Esophagus muscularis mucosa (tissue), 4 donors: ENCODE measurements at regions not wholly inside any gene's neighbourhood (a gene's known extent, or its start where the extent isn't known, plus 50 kb on each side); places are given as distances from the start of the nearest gene placed in this dataset.

ENCODE experiments used
- EP300 ChIP-seq: sonication (generic); formaldehyde crosslinking; IDR thresholded peaks from one replicate; pipeline ENCODE4 v1.6.1; 2017; ENCODE audit warnings: antibody characterized with exemption
- POLR2A ChIP-seq: fragments of 450-650 bp; IDR thresholded peaks from one replicate; pipeline ENCODE4 v1.6.1; 2017; ENCODE audit warnings: antibody characterized with exemption, moderate library complexity, mild to moderate bottlenecking, low read depth
- TF ChIP-seq, protein P1 (sequence below), 3 experiments: fragments of 200-600 bp in 2 of 3; fragments of 450-650 bp in 1 of 3; sonication (generic) in 2 of 3; IDR thresholded peaks; one replicate each; pipeline ENCODE4 v1.5.1; 2017 to 2019; ENCODE audit warnings: antibody characterized with exemption in 3 of 3, mild to moderate bottlenecking in 2 of 3, moderate library complexity in 1 of 3

DNA sequence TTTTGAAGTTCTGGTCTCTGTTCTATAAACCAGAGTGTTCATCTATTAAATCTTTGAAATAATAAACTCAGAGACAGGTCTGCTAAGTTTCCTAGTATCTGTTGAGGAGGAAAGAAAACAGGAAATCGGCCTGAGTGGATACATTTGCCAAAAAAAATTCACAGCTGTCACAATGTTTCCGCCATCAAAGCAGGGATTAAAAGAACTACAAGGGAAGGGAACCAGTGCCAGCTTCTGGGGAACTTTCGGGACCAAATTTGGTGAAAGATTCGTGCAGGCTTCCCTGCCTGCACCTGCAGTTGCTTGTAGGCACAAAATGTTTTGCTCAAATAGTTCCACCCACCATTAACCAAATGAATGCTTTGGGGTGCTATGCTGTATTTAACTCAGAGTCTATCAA is 267.5 kb downstream of the MSX2 start:
- no peak for TF ChIP-seq EP300
- no peak for TF ChIP-seq POLR2A
- TF ChIP-seq, protein P1, sequence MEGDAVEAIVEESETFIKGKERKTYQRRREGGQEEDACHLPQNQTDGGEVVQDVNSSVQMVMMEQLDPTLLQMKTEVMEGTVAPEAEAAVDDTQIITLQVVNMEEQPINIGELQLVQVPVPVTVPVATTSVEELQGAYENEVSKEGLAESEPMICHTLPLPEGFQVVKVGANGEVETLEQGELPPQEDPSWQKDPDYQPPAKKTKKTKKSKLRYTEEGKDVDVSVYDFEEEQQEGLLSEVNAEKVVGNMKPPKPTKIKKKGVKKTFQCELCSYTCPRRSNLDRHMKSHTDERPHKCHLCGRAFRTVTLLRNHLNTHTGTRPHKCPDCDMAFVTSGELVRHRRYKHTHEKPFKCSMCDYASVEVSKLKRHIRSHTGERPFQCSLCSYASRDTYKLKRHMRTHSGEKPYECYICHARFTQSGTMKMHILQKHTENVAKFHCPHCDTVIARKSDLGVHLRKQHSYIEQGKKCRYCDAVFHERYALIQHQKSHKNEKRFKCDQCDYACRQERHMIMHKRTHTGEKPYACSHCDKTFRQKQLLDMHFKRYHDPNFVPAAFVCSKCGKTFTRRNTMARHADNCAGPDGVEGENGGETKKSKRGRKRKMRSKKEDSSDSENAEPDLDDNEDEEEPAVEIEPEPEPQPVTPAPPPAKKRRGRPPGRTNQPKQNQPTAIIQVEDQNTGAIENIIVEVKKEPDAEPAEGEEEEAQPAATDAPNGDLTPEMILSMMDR (IDR thresholded peaks at IDR 0.05) = no peak
